HepG2 (cell line): ENCODE measurements at regions not wholly inside any gene's neighbourhood (a gene's known extent, or its start where the extent isn't known, plus 50 kb on each side); places are given as distances from the start of the nearest gene placed in this dataset.

ENCODE experiments used
- ARHGAP35 ChIP-seq: sonication (generic); formaldehyde crosslinking; IDR thresholded peaks from 2 replicates; pipeline ENCODE4 v1.9.0; 2022; ENCODE audit warnings: mild to moderate bottlenecking, inconsistent platforms, moderate library complexity, missing genetic modification reagents, borderline replicate concordance
- BRCA1 ChIP-seq: sonication (generic); formaldehyde crosslinking; IDR thresholded peaks from 2 replicates; pipeline ENCODE4 v1.4.0; 2020; ENCODE audit warnings: missing genetic modification reagents
- CTCF ChIP-seq: sonication (generic); formaldehyde crosslinking; IDR thresholded peaks from 2 replicates; pipeline ENCODE4 v1.5.0; 2020; ENCODE audit warnings: mild to moderate bottlenecking, missing genetic modification reagents, moderate library complexity
- GABPA ChIP-seq, 2 experiments: IDR thresholded peaks; 2 replicates each; pipeline ENCODE4 v1.6.1; 2011 to 2016; ENCODE audit warnings: low read depth in 2 of 2, low read length in 1 of 2, missing biosample characterization in 1 of 2, missing genetic modification characterization in 1 of 2
- MTA3 ChIP-seq: sonication (generic); formaldehyde crosslinking; IDR thresholded peaks from 2 replicates; pipeline ENCODE4 v1.4.0; 2020; ENCODE audit warnings: missing genetic modification reagents
- MYNN ChIP-seq: sonication (generic); formaldehyde crosslinking; IDR thresholded peaks from 2 replicates; pipeline ENCODE4 v1.4.0; 2020; ENCODE audit warnings: mild to moderate bottlenecking, low read depth, missing genetic modification reagents
- RAD21 ChIP-seq: fragments of 450-650 bp; formaldehyde crosslinking; IDR thresholded peaks from 2 replicates; pipeline ENCODE4 v1.5.0; 2020; ENCODE audit warnings: mild to moderate bottlenecking
- SMC3 ChIP-seq: IDR thresholded peaks from 2 replicates; pipeline ENCODE4 v1.6.1; 2011; ENCODE audit warnings: low read length, improper control_type of control experiment
- ZNF124 ChIP-seq: sonication (generic); formaldehyde crosslinking; IDR thresholded peaks from 2 replicates; pipeline ENCODE4 v1.4.0; 2020; ENCODE audit warnings: missing genetic modification reagents
- ZNF143 ChIP-seq: sonication (generic); formaldehyde crosslinking; IDR thresholded peaks from 2 replicates; pipeline ENCODE4 v1.4.0; 2020; ENCODE audit warnings: missing genetic modification reagents
- ZNF275 ChIP-seq: sonication (generic); formaldehyde crosslinking; IDR thresholded peaks from 2 replicates; pipeline ENCODE4 v1.8.0; 2022; ENCODE audit warnings: missing genetic modification reagents, mild to moderate bottlenecking, inconsistent platforms, borderline replicate concordance

GRCh38 chr6:97364327-97364726 lies 81.3 kb upstream of the MMS22L start:
- TF ChIP-seq MYNN (CRISPR knock-in tag) (no peak), ZNF143 (CRISPR knock-in tag) (no peak), ZNF275 (CRISPR knock-in tag) (no peak), CTCF (CRISPR knock-in tag) (no peak), BRCA1 (no peak), SMC3 (no peak), RAD21 (no peak), ZNF124 (CRISPR knock-in tag) (no peak), MTA3 (CRISPR knock-in tag) (no peak), GABPA (IDR thresholded peaks at IDR 0.05; ENCODE audit: low read depth, low read length) (no peak), GABPA (CRISPR knock-in tag; IDR thresholded peaks at IDR 0.05; ENCODE audit: low read depth) (no peak), ARHGAP35 (no peak)
